Lung (tissue), 11 donors: ENCODE measurements at regions not wholly inside any gene's neighbourhood (a gene's known extent, or its start where the extent isn't known, plus 50 kb on each side); places are given as distances from the start of the nearest gene placed in this dataset.

Experiments
- ATAC-seq: fragments of 200-7000 bp; cut with Tn5 transposase; one replicate; pipeline ENCODE4 v1.9.1; 2020; ENCODE audit warnings: moderate number of reproducible peaks; ENCODE audit not compliant: insufficient read depth, low FRiP score
- DNase-seq, 3 donors: peaks; one replicate each; pipeline ENCODE4 v3.0.0-alpha.2; 2013 to 2017
- H3K27ac ChIP-seq, 2 donors: one replicate each; pipeline ENCODE4 v1.5.1; 2013; ENCODE audit warnings: mild to moderate bottlenecking in 2 of 2, moderate library complexity in 2 of 2, control low read depth in 1 of 2, inconsistent platforms in 1 of 2, low read depth in 1 of 2, low read length in 1 of 2
- H3K27me3 ChIP-seq, 3 donors: one replicate each; pipeline ENCODE4 v1.5.1; 2013; ENCODE audit warnings: low read length in 2 of 3; ENCODE audit not compliant: control insufficient read depth in 3 of 3, insufficient read depth in 3 of 3
- H3K36me3 ChIP-seq, 4 donors: one replicate each; pipeline ENCODE4 v1.5.1; 2013; ENCODE audit warnings: low read length in 4 of 4, mild to moderate bottlenecking in 1 of 4, moderate library complexity in 1 of 4; ENCODE audit not compliant: control insufficient read depth in 4 of 4, insufficient read depth in 4 of 4
- H3K4me1 ChIP-seq, 5 donors: one replicate each; pipeline ENCODE4 v1.5.1; 2013; ENCODE audit warnings: low read length in 5 of 5, mild to moderate bottlenecking in 2 of 5, moderate library complexity in 1 of 5; ENCODE audit not compliant: control insufficient read depth in 5 of 5, insufficient read depth in 5 of 5
- H3K4me3 ChIP-seq: one replicate; pipeline ENCODE4 v1.5.1; 2013; ENCODE audit warnings: mild to moderate bottlenecking, control low read depth, moderate library complexity
- H3K9ac ChIP-seq, 2 donors: one replicate each; pipeline ENCODE4 v1.5.1; 2013; ENCODE audit warnings: low read length in 2 of 2, control low read depth in 1 of 2; ENCODE audit not compliant: insufficient read depth in 1 of 2
- H3K9me3 ChIP-seq, 4 donors: one replicate each; pipeline ENCODE4 v1.5.1; 2013; ENCODE audit warnings: low read length in 3 of 4, mild to moderate bottlenecking in 1 of 4, moderate library complexity in 1 of 4; ENCODE audit not compliant: control insufficient read depth in 4 of 4, insufficient read depth in 3 of 4
- CTCF ChIP-seq: IDR thresholded peaks from 2 replicates; pipeline ENCODE4 v1.5.1; 2012; ENCODE audit warnings: mild to moderate bottlenecking; ENCODE audit errors: control extremely low read depth, extremely low read depth
- WGBS, 2 donors: extraction: QIAGEN DNeasy Blood & Tissue Kit; methylation state at CpG; one replicate each; pipeline ENCODE4 v1.1.7; 2013; 5-methylcytosine and 5-hydroxymethylcytosine counted together
- donor health status: control.
- donor health status: control.
- donor health status: Bipolar disorder and iron deficiency.
- donor health status: healthy.
- donor health status: DM: yes; HTN: yes; CAD: no.

GRCh38 chr10:26647602-26648244 lies 49.8 kb upstream of the PDSS1 start:
- Histone ChIP-seq H3K27me3 (no peaks in the 10 kb centered on the region), H3K9me3 (no peaks in the 10 kb centered on the region), H3K4me3 (no peak overlapping the region), H3K4me1 (peaks cover 0 to 3% (median 0%) of the 10 kb centered on the region in 5 donors), H3K27ac (no peak overlapping the region), H3K9ac (no peak overlapping the region), H3K36me3 (no peaks in the 10 kb centered on the region)
- ATAC-seq = no peak
- no peak for TF ChIP-seq CTCF
- WGBS, 2 donors = 91 to 92% methylated on average over 12 of the region's 12 CpGs
- no peak for DNase-seq
